HEK293 (cell line): ENCODE measurements at regions not wholly inside any gene's neighbourhood (a gene's known extent, or its start where the extent isn't known, plus 50 kb on each side); places are given as distances from the start of the nearest gene placed in this dataset.

ENCODE experiments used
- CTCF ChIA-PET: fragments of 350-600 bp; formaldehyde crosslinking; extraction: SDS; loops from one replicate; lab custom pipeline; 2021; ENCODE audit warnings: antibody characterized with exemption; lab: Yijun Ruan, JAX
- POLR2A ChIA-PET: fragments of 300-600 bp; formaldehyde crosslinking; extraction: SDS; loops from one replicate; lab custom pipeline; 2020; ENCODE audit warnings: antibody characterized with exemption, inconsistent platforms; lab: Yijun Ruan, JAX
- H3K27ac ChIP-seq: fragments of 200-500 bp; sonication (Bioruptor generic); 2 replicates; pipeline ENCODE4 v1.5.1; 2014; ENCODE audit warnings: low read depth, low read length, control low read depth, inconsistent platforms; ENCODE audit errors: extremely low read depth
- H3K36me3 ChIP-seq, 2 experiments: fragments of 200-500 bp in 1 of 2; sonication (Bioruptor generic) in 1 of 2; 1 replicate in 1 of 2; 2 replicates in 1 of 2; pipeline ENCODE4 v1.5.1; 2014 to 2017; ENCODE audit warnings: inconsistent platforms in 2 of 2, low read length in 2 of 2; ENCODE audit not compliant: control insufficient read depth in 2 of 2, insufficient read depth in 1 of 2
- H3K4me1 ChIP-seq: fragments of 200-500 bp; sonication (Bioruptor generic); 2 replicates; pipeline ENCODE4 v1.5.1; 2014; ENCODE audit warnings: mild to moderate bottlenecking, low read length, inconsistent platforms; ENCODE audit not compliant: control insufficient read depth, insufficient read depth
- H3K4me3 ChIP-seq: 2 replicates; pipeline ENCODE4 v1.5.1; 2011; ENCODE audit warnings: low read depth, mild to moderate bottlenecking, control low read depth, low read length, moderate library complexity
- H3K9me3 ChIP-seq: fragments of 200-500 bp; sonication (Bioruptor generic); 2 replicates; pipeline ENCODE4 v1.5.1; 2014; ENCODE audit warnings: low read depth, low read length, inconsistent platforms; ENCODE audit not compliant: control insufficient read depth, insufficient read depth
- MEIS1 ChIP-seq: sonication (generic); formaldehyde crosslinking; IDR thresholded peaks from 2 replicates; pipeline ENCODE4 v1.8.1; 2022; ENCODE audit warnings: missing genetic modification reagents, mild to moderate bottlenecking, borderline replicate concordance
- RBAK ChIP-seq: fragments of 450-650 bp; formaldehyde crosslinking; IDR thresholded peaks from 2 replicates; pipeline ENCODE4 v1.5.1; 2016; ENCODE audit warnings: missing biosample characterization, missing genetic modification characterization
- REST ChIP-seq: fragments of 450-650 bp; formaldehyde crosslinking; IDR thresholded peaks from 2 replicates; pipeline ENCODE4 v1.5.1; 2016; ENCODE audit warnings: missing biosample characterization, missing genetic modification characterization
- ZBTB48 ChIP-seq: fragments of 450-650 bp; formaldehyde crosslinking; IDR thresholded peaks from 2 replicates; pipeline ENCODE4 v1.5.1; 2016; ENCODE audit warnings: missing biosample characterization, missing genetic modification characterization
- ZFP41 ChIP-seq: fragments of 450-650 bp; formaldehyde crosslinking; IDR thresholded peaks from 2 replicates; pipeline ENCODE4 v1.5.1; 2016; ENCODE audit warnings: missing biosample characterization, missing genetic modification characterization, borderline replicate concordance
- ZNF146 ChIP-seq: fragments of 450-650 bp; formaldehyde crosslinking; IDR thresholded peaks from 2 replicates; pipeline ENCODE4 v1.5.1; 2016; ENCODE audit warnings: missing biosample characterization, missing genetic modification characterization
- ZNF157 ChIP-seq: fragments of 450-650 bp; formaldehyde crosslinking; IDR thresholded peaks from 2 replicates; pipeline ENCODE4 v1.5.1; 2016; ENCODE audit warnings: missing biosample characterization, missing genetic modification characterization
- ZNF239 ChIP-seq: fragments of 450-650 bp; formaldehyde crosslinking; IDR thresholded peaks from 2 replicates; pipeline ENCODE4 v1.5.1; 2016; ENCODE audit warnings: missing biosample characterization, missing genetic modification characterization
- ZNF248 ChIP-seq: fragments of 450-650 bp; formaldehyde crosslinking; IDR thresholded peaks from 2 replicates; pipeline ENCODE4 v1.5.1; 2017; ENCODE audit warnings: missing biosample characterization, missing genetic modification characterization
- ZNF26 ChIP-seq: fragments of 450-650 bp; formaldehyde crosslinking; IDR thresholded peaks from 2 replicates; pipeline ENCODE4 v1.5.1; 2016; ENCODE audit warnings: missing biosample characterization, missing genetic modification characterization
- ZNF549 ChIP-seq: fragments of 450-650 bp; IDR thresholded peaks from 2 replicates; pipeline ENCODE4 v1.5.1; 2018; ENCODE audit warnings: missing biosample characterization, missing genetic modification characterization, mild to moderate bottlenecking, inconsistent platforms, moderate library complexity
- ZNF621 ChIP-seq: fragments of 450-650 bp; formaldehyde crosslinking; IDR thresholded peaks from 2 replicates; pipeline ENCODE4 v1.5.1; 2017; ENCODE audit warnings: missing biosample characterization, missing genetic modification characterization
- ZNF626 ChIP-seq: fragments of 450-650 bp; sonication (Bioruptor Pico); formaldehyde crosslinking; IDR thresholded peaks from 2 replicates; pipeline ENCODE4 v1.5.1; 2018; ENCODE audit warnings: missing biosample characterization, missing genetic modification characterization, inconsistent platforms
- ZNF768 ChIP-seq: fragments of 450-650 bp; formaldehyde crosslinking; IDR thresholded peaks from 2 replicates; pipeline ENCODE4 v1.5.1; 2018; ENCODE audit warnings: missing biosample characterization, mild to moderate bottlenecking, missing genetic modification characterization
- ZNF777 ChIP-seq: fragments of 450-650 bp; formaldehyde crosslinking; IDR thresholded peaks from 2 replicates; pipeline ENCODE4 v1.5.1; 2017; ENCODE audit warnings: missing biosample characterization, missing genetic modification characterization, borderline replicate concordance
- ZXDB ChIP-seq: fragments of 450-650 bp; formaldehyde crosslinking; IDR thresholded peaks from 2 replicates; pipeline ENCODE4 v1.5.1; 2016; ENCODE audit warnings: missing biosample characterization, missing genetic modification characterization
- TF ChIP-seq, protein P1 (sequence below): fragments of 450-650 bp; formaldehyde crosslinking; IDR thresholded peaks from 2 replicates; pipeline ENCODE4 v1.5.1; 2016; ENCODE audit warnings: missing biosample characterization, missing genetic modification characterization, borderline replicate concordance
- TF ChIP-seq, protein P2 (sequence below): fragments of 450-650 bp; formaldehyde crosslinking; IDR thresholded peaks from 2 replicates; pipeline ENCODE4 v1.5.1; 2016; ENCODE audit warnings: missing biosample characterization, missing genetic modification characterization
- TF ChIP-seq, protein P3 (sequence below): fragments of 450-650 bp; IDR thresholded peaks from 2 replicates; pipeline ENCODE4 v1.5.1; 2018; ENCODE audit warnings: missing biosample characterization, mild to moderate bottlenecking, missing genetic modification characterization
- TF ChIP-seq, protein P4 (sequence below): fragments of 450-650 bp; formaldehyde crosslinking; IDR thresholded peaks from 2 replicates; pipeline ENCODE4 v1.5.1; 2017; ENCODE audit warnings: missing biosample characterization, missing genetic modification characterization

GRCh38 chr18:75562216-75562615, 134.7 kb upstream of the SMIM21 start:
- Histone ChIP-seq H3K36me3 (no peaks in the 10 kb centered on the region), H3K27ac (no peak overlapping the region), H3K4me3 (no peak overlapping the region), H3K9me3 (no peaks in the 10 kb centered on the region), H3K4me1 (no peaks in the 10 kb centered on the region)
- TF ChIP-seq, protein P1, sequence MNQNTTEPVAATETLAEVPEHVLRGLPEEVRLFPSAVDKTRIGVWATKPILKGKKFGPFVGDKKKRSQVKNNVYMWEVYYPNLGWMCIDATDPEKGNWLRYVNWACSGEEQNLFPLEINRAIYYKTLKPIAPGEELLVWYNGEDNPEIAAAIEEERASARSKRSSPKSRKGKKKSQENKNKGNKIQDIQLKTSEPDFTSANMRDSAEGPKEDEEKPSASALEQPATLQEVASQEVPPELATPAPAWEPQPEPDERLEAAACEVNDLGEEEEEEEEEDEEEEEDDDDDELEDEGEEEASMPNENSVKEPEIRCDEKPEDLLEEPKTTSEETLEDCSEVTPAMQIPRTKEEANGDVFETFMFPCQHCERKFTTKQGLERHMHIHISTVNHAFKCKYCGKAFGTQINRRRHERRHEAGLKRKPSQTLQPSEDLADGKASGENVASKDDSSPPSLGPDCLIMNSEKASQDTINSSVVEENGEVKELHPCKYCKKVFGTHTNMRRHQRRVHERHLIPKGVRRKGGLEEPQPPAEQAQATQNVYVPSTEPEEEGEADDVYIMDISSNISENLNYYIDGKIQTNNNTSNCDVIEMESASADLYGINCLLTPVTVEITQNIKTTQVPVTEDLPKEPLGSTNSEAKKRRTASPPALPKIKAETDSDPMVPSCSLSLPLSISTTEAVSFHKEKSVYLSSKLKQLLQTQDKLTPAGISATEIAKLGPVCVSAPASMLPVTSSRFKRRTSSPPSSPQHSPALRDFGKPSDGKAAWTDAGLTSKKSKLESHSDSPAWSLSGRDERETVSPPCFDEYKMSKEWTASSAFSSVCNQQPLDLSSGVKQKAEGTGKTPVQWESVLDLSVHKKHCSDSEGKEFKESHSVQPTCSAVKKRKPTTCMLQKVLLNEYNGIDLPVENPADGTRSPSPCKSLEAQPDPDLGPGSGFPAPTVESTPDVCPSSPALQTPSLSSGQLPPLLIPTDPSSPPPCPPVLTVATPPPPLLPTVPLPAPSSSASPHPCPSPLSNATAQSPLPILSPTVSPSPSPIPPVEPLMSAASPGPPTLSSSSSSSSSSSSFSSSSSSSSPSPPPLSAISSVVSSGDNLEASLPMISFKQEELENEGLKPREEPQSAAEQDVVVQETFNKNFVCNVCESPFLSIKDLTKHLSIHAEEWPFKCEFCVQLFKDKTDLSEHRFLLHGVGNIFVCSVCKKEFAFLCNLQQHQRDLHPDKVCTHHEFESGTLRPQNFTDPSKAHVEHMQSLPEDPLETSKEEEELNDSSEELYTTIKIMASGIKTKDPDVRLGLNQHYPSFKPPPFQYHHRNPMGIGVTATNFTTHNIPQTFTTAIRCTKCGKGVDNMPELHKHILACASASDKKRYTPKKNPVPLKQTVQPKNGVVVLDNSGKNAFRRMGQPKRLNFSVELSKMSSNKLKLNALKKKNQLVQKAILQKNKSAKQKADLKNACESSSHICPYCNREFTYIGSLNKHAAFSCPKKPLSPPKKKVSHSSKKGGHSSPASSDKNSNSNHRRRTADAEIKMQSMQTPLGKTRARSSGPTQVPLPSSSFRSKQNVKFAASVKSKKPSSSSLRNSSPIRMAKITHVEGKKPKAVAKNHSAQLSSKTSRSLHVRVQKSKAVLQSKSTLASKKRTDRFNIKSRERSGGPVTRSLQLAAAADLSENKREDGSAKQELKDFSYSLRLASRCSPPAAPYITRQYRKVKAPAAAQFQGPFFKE (tag by site-specific recombination): no peak
- TF ChIP-seq ZNF549 (tag by site-specific recombination): no peak
- TF ChIP-seq ZNF146 (tag by site-specific recombination): no peak
- TF ChIP-seq ZBTB48 (tag by site-specific recombination): no peak
- TF ChIP-seq REST (tag by site-specific recombination): no peak
- no peak for TF ChIP-seq ZNF239 (tag by site-specific recombination)
- no peak for TF ChIP-seq ZNF26
- no peak for TF ChIP-seq ZNF248 (tag by site-specific recombination)
- no peak for TF ChIP-seq RBAK (tag by site-specific recombination)
- TF ChIP-seq ZNF777 (tag by site-specific recombination): no peak
- POLR2A ChIA-PET: no interaction called here
- CTCF ChIA-PET: no interaction called here

GRCh38 chr18:75558790-75559189, 131.3 kb upstream of the SMIM21 start:
- no peaks in the 10 kb centered on the region for H3K36me3 ChIP-seq
- no peak overlapping the region for H3K4me3 ChIP-seq
- no peak overlapping the region for H3K27ac ChIP-seq
- CTCF ChIA-PET: no interaction called here
- POLR2A ChIA-PET: no interaction called here
- H3K9me3 ChIP-seq: no peaks in the 10 kb centered on the region
- no peaks in the 10 kb centered on the region for H3K4me1 ChIP-seq
- TF ChIP-seq ZNF157 (no peak), MEIS1 (CRISPR knock-in tag) (no peak), ZNF768 (tag by site-specific recombination) (no peak), ZNF626 (tag by site-specific recombination) (no peak), ZFP41 (tag by site-specific recombination) (no peak), ZNF621 (no peak), ZXDB (no peak)
- TF ChIP-seq, protein P2, sequence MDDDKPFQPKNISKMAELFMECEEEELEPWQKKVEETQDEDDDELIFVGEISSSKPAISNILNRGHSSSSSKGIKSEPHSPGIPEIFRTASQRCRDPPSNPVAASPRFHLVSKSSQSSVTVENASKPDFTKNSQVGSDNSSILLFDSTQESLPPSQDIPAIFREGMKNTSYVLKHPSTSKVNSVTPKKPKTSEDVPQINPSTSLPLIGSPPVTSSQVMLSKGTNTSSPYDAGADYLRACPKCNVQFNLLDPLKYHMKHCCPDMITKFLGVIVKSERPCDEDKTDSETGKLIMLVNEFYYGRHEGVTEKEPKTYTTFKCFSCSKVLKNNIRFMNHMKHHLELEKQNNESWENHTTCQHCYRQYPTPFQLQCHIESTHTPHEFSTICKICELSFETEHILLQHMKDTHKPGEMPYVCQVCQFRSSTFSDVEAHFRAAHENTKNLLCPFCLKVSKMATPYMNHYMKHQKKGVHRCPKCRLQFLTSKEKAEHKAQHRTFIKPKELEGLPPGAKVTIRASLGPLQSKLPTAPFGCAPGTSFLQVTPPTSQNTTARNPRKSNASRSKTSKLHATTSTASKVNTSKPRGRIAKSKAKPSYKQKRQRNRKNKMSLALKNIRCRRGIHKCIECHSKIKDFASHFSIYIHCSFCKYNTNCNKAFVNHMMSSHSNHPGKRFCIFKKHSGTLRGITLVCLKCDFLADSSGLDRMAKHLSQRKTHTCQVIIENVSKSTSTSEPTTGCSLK: no peak
- TF ChIP-seq, protein P3, sequence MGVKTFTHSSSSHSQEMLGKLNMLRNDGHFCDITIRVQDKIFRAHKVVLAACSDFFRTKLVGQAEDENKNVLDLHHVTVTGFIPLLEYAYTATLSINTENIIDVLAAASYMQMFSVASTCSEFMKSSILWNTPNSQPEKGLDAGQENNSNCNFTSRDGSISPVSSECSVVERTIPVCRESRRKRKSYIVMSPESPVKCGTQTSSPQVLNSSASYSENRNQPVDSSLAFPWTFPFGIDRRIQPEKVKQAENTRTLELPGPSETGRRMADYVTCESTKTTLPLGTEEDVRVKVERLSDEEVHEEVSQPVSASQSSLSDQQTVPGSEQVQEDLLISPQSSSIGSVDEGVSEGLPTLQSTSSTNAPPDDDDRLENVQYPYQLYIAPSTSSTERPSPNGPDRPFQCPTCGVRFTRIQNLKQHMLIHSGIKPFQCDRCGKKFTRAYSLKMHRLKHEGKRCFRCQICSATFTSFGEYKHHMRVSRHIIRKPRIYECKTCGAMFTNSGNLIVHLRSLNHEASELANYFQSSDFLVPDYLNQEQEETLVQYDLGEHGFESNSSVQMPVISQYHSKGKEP: no peak
- TF ChIP-seq, protein P4, sequence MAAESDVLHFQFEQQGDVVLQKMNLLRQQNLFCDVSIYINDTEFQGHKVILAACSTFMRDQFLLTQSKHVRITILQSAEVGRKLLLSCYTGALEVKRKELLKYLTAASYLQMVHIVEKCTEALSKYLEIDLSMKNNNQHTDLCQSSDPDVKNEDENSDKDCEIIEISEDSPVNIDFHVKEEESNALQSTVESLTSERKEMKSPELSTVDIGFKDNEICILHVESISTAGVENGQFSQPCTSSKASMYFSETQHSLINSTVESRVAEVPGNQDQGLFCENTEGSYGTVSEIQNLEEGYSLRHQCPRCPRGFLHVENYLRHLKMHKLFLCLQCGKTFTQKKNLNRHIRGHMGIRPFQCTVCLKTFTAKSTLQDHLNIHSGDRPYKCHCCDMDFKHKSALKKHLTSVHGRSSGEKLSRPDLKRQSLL (tag by site-specific recombination): no peak
